CD4-positive, alpha-beta T cell treated with Interleukin-17A for 1 hour (primary cell): ENCODE measurements at regions not wholly inside any gene's neighbourhood (a gene's known extent, or its start where the extent isn't known, plus 50 kb on each side); places are given as distances from the start of the nearest gene placed in this dataset.

Experiments
- DNase-seq: peaks from one replicate; pipeline ENCODE4 v3.0.0-alpha.2; 2020

DNA sequence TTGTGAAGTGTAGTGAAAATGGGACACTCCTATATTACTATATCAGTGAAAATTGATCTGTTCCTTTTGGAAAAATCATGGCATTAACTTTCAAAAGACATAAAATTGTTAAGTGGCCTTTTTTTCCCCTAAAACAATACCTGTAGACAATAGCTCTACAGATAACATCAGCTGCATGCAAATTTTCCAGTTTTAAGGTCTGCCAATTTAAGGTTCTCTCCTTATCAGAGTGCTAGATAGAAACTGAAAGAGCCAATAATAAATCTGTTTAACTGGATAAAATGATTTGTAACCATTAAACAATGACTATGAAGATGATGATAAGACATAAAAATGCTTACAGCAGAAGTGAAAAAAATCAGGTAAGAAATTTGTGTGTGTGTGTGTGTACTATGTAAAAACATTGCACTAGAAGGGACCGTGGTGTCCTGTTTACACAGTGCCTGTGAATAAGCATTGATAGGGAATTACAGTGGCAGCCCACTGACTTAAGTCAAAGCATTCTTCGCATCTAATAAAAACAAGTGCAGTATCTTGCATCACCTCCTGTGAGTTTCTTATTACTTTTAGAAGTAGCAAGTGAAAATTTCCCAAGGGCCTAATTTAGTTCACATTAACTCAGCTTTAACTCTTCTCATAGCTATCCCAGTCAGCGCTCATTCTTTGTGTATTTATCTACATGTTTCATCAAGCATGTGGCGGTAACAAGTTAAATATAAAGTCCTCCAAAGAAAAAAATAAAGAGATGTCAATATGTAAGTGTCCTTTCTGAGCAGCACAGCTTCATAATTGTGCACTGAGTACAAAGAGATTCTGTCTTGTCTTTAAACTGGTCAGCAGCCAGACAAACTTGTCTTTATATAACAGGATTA is 261.9 kb downstream of the ARL4A start:
- no peak for DNase-seq

- DNase-seq, result no peak
Measured at GRCh38 chr7:12951397-12951801, 264.0 kb downstream of the ARL4A start.

- DNase-seq, result no peak
Measured at GRCh38 chr7:12954380-12955033, 267.1 kb downstream of the ARL4A start.

- no peak for DNase-seq
Measured at GRCh38 chr7:12957487-12957886, 270.1 kb downstream of the ARL4A start.

GRCh38 chr7:12961910-12962480 is 274.6 kb downstream of the ARL4A start:
- DNase-seq, result no peak

GRCh38 chr7:12963435-12963834 is 276.0 kb downstream of the ARL4A start:
- no peak for DNase-seq

DNA sequence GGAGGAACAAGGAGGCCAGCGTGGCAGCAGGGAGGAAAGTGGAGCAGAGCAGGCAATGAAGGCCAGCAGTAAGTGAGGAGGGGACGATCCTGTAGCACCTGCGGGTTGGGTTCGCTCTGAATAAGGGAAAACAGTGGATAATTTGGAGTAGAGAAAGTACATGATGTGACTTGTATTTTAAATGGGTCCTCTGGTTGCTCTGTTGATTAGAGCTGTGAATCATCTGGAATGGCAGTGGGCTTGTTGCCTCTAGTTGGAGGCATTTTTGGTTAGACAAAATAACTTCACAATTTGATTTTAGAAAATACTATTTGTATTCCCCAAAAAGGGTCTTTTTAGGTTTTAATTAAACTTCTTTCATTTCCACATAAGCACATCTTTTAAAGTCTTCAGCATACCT is 277.4 kb downstream of the ARL4A start:
- DNase-seq, result no peak

DNA sequence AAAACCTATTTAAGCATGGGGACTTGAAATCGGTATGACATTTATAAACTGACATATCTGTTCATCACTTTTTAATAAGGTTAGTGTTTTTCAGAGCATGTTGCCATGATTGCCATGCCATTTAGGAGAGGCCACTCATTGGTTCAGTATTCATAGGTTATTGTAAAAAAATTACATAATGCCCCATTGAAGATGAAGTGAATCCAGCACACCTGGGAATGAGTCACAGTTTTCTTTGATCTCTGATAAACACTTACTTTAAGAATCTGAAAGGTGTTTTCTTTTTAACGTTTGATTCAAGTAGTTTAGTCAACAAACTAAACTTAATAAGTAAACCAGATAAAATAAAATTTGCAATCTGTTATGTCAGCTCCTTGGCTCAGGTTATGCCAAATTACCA is 278.3 kb downstream of the ARL4A start:
- DNase-seq, result no peak

DNA sequence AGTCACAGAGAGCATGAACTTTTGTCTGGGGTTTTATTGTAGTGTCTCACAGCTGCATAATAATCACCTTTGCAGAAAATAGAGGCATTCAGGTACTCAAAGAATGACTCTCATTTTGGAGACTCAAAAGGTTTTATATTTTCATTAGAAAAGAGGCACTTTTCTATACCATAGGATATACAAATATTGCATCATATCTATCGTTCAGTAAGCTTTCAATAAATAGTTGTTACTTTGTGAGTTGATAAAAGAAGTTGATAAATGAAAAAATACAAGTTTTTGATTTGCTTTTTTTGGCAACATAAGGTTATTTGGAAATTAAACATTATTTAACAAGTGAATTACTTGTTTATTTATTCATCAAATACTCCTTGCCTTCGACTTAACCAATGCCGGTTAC is 279.9 kb downstream of the ARL4A start:
- DNase-seq, result no peak

DNA sequence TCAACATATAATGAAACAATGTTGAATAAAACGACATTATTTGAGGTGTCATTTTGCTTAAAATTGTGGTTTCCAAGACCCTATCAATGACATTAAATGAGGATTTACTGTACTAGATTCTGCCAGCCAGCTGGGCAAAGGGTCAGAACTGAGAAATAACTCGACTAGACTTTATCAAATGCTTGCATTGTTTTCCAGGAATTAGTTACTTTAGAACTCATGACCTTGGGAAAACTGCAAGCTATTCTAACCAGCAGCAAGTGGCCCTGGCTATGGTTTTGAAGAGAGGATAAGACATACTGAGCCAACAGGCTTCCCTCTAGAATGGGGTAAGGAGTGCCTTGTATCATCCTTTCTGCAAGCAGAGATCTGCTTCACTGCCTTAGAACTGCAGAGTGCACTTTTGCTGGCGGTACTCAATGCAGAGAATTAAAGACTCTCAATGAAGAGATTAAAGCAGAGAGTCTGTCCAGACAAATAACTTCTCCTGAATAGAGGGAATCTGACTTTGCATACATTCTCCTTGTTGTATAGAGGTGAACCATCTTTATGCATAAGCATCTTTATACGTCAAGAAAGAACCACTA is 281.5 kb downstream of the ARL4A start:
- no peak for DNase-seq

GRCh38 chr7:12970626-12971025 is 283.2 kb downstream of the ARL4A start:
- DNase-seq, result no peak

DNA sequence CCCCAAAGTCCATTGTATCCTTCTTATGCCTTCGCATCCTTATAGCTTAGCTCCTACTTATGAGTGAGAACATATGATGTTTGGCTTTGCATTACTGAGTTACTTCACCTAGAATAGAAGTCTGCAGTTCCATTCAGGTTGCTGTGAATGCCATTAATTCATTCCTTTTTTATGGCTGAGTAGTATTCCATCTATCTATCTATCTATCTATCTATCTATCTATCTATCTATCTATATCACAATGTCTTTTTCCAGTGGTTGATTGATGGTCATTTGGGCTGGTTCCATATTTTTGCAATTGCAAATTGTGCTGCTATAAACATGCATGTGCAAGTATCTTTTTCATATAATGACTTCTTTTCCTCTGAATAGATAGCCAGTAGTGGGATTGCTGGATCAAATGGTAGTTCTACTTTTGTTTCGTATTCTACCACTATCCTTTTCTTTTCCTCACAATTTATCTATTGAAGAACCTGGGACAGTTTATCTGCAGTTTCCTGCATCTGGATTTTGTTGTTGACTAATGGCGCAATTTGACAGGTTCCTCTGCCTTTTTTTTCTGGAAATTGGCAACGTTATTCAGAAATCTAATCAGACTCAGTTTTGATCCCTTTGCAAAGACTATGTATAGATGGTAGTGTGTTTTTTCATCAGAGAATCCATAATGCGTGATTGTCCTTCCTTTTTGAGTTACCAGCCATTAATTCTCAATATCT is 287.2 kb downstream of the ARL4A start:
- DNase-seq, result no peak

- no peak for DNase-seq
Measured at GRCh38 chr7:12975412-12975811, 288.0 kb downstream of the ARL4A start.

DNA sequence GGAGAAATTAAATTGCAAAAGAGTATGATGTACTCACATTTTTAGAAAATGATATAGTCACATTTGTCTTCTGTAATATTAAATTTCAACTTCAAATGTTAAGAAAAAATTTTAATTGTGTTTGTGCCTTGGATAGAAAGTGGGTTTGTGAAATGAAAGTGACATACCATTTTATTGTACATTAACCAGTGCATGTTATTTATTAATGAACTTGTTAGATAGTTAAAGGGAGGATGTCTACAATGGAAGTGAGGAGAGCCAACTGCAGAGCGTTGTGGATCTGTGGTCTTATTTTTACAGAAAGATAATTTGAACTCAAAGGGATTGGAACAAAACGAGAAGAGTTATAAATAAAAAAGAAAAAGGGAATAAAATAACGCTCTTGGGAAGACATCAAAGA is 291.7 kb downstream of the ARL4A start:
- DNase-seq, result no peak

DNA sequence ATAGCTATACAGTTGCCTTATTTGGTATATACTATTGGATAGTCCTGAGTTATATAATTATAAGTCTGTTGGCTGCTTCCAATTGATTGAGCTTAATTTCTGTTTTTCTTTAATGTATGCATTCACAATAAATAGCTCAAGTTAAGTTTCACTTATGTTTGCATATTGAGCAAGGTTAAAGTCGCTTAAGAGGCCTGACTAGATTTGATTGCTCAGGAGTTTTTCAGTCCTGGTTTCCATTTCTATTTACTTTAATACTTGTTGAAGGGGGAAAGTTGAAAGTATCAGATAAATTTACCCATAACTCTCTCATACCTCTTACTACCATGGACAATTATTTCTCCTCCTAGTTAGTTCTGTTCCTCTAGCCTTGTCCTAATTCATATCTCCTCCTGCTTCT is 294.7 kb downstream of the ARL4A start:
- DNase-seq, result no peak

DNA sequence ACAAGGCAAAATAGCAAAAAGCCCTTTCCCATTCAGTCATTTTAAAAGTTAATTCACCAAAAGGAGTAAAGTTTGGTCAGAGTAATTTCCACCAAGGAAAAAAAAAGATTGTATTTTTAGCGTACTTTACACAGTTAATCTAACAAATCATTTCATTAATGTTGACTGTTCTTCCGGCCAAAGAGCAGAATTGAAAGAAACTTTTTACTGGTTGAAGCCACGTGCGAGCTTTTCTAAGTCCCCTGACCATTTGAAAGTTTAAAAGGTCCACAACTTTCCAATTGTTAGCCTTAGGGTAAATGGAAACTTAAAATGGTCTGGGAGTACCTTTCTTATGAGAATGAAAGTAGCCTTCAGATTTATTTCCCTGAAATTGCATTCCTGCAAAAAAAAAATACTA is 296.7 kb downstream of the ARL4A start:
- DNase-seq, result no peak

DNA sequence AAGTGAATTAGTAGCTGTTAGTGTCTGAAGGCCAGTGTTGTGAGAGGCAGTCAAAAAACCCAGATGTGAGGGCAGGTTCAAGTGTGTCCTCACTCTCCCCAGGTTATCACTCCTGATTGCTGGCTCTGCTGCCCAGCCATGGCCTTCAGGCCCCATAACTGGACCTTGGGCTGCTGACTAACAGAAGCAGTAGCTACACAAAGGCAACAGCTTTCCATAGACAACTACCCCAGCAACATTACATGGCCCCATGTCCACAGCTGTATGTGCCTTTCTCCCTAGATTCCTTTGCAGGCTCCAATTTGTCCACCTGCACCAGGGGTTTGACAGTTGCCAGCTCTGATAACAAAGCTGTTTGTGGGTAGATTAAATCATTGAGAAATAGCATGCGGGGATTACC is 297.8 kb downstream of the ARL4A start:
- no peak for DNase-seq

GRCh38 chr7:12985752-12986151 is 298.3 kb downstream of the ARL4A start:
- no peak for DNase-seq

DNA sequence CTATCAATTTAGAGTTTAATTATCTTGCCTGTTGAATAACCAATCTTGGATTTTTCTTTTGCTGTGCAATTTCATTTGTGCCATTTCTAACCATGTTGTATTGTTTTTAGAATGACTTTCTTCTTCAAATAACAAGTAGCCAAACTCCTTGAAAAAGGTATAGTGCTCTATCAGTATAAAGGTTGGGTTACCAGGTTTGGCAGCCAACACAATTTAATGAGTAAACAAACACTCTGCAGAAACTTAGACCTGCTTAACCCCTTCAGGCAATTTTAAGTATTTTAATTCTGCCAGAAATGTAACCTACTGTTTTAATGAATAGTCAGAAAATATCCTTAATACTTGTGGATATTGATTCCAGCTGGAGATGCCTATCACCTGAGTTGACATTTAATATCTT is 299.8 kb downstream of the ARL4A start:
- DNase-seq, result no peak

- no peak for DNase-seq
Measured at GRCh38 chr7:12990440-12990839, 303.0 kb downstream of the ARL4A start.

GRCh38 chr7:12993025-12993424 is 305.6 kb downstream of the ARL4A start:
- DNase-seq, result no peak

DNA sequence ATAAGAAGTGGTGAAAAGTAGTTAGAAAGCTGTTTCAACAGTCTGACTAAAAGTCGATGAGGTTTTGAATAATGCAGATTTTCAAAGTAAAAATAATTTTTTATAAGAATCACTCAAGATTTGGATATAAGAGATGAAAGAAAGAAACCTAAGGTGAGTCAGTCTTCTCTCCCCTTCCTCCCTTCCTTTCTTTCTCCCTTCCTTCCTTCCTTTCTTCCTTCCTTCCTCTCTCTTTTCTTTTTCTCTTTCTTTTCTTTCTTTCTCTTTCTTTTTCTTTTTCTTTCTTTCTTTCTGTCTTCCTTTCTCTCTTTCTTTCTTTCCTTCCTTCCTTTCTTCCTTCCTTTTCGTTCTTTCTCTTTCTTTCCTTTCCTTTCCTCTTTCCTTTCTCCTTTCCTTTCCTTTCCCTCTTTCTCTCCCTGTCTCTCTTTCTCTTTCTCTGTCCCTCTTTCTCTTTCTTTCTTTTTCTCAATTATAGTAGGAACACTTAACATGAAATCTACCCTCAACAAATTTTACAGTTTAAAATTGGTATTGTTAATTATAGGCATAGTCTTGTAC is 308.6 kb downstream of the ARL4A start:
- no peak for DNase-seq

- no peak for DNase-seq
Measured at GRCh38 chr7:13007331-13007730, 319.9 kb downstream of the ARL4A start.
